ENCODE measurements at regions not wholly inside any gene's neighbourhood (a gene's known extent, or its start where the extent isn't known, plus 50 kb on each side); places are given as distances from the start of the nearest gene placed in this dataset.

DNA sequence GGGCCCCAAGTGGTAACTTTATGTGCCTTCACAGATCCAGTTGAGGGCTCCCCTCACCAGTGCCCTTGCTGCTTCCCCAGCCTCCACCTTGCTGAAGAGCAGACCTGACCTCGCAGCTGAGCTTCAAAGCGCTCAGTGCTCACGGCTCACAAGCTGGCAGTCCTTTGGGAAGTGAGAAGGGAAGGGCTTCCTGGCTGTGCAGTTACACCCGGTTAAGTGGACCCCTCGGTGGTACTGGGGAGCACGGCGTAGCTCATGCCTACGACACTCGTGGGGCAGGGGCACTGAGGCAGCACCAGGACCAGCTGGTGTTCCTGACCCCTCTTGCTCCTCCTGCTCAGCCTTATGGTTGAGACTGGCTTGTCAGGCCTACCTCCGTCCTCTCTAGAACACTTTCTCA, 629.0 kb upstream of the TBL1XR1 start:
- no peak for DNase-seq (ENCODE audit: low read depth)
- TF ChIP-seq, protein P1, sequence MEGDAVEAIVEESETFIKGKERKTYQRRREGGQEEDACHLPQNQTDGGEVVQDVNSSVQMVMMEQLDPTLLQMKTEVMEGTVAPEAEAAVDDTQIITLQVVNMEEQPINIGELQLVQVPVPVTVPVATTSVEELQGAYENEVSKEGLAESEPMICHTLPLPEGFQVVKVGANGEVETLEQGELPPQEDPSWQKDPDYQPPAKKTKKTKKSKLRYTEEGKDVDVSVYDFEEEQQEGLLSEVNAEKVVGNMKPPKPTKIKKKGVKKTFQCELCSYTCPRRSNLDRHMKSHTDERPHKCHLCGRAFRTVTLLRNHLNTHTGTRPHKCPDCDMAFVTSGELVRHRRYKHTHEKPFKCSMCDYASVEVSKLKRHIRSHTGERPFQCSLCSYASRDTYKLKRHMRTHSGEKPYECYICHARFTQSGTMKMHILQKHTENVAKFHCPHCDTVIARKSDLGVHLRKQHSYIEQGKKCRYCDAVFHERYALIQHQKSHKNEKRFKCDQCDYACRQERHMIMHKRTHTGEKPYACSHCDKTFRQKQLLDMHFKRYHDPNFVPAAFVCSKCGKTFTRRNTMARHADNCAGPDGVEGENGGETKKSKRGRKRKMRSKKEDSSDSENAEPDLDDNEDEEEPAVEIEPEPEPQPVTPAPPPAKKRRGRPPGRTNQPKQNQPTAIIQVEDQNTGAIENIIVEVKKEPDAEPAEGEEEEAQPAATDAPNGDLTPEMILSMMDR (IDR thresholded peaks at IDR 0.05; ENCODE audit: low read depth, low read length, missing control alignments), result no peak
- no peak overlapping the region for H3K4me3 ChIP-seq (ENCODE audit: low read depth, low read length)

DNA sequence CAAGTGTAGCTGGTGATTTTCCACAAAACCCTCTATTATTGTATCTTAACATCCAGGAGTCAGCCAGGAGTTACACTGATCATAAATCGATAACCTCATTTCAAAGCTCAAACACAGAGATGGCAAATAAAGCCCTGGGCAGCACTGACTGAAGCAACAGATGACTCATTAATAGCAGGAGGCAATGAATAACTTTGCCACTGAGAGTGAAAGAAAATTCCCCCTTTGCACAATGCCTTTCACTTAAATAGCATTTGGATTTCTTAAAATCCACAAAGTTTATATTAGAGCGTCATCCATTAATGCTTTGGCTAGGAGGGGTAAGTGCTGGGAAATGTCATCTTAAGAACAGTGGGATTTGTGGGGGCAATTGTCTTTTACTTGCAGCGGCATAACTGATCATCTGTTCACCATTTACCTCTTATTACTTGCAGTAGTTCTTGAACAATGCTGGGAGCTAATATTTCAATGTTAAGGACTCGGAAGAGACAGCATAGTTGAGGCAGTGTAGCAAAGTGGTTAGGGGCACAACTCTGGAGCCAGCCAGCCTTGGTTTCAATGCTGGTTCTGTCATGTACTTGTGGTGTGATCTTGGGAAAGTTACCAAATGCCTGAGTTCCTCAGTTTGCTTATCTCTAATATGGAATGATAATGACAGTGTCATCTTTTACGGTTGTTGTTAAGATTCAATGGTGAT, 630.4 kb upstream of the TBL1XR1 start:
- H3K4me3 ChIP-seq (ENCODE audit: low read depth, low read length), result no peak overlapping the region
- no peak for DNase-seq (ENCODE audit: low read depth)
- TF ChIP-seq, protein P1 (IDR thresholded peaks at IDR 0.05; ENCODE audit: low read depth, low read length, missing control alignments), result no peak

DNA sequence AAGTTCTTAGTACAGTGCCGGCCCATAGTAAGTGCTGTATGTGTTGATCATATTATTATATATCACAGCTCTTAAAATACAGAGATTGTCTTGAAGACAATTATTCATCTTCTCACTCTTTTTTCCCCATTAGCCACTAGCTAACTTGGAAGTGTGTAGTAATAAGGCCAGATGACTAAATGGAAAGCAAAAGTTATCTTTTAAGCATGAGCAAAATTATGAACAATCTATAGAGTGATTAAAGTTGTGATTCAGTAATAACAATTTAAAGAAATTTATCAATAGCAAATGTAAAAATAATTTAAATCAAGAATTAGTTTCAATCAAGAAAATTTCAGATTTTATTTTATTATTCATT, 630.9 kb upstream of the TBL1XR1 start:
- TF ChIP-seq, protein P1 (IDR thresholded peaks at IDR 0.05; ENCODE audit: low read depth, low read length, missing control alignments), result no peak
- no peak for DNase-seq (ENCODE audit: low read depth)
- no peak overlapping the region for H3K4me3 ChIP-seq (ENCODE audit: low read depth, low read length)

DNA sequence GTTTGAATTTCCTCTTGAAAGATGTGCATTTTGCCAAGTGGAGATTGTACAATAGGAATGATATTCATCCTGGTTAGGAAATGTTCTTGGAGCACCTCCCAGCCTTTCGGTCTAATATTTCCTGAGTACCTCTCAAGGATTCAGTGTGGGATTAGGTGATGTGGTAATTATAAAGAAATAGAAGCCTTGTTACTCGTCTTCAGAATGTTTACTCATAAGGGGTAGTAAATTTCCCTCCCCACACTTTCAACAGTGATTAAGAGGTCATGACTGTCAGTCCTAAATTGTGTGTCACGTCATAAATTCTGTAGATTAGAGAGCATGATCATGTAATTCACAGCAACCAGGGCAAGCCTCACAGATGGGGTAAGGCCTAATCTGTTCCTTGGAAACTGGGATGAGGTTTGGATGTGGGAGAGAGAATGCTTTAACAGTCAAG, 633.1 kb upstream of the TBL1XR1 start:
- H3K4me3 ChIP-seq (ENCODE audit: low read depth, low read length), result no peak overlapping the region
- TF ChIP-seq, protein P1 (IDR thresholded peaks at IDR 0.05; ENCODE audit: low read depth, low read length, missing control alignments), result no peak
- no peak for DNase-seq (ENCODE audit: low read depth)

DNA sequence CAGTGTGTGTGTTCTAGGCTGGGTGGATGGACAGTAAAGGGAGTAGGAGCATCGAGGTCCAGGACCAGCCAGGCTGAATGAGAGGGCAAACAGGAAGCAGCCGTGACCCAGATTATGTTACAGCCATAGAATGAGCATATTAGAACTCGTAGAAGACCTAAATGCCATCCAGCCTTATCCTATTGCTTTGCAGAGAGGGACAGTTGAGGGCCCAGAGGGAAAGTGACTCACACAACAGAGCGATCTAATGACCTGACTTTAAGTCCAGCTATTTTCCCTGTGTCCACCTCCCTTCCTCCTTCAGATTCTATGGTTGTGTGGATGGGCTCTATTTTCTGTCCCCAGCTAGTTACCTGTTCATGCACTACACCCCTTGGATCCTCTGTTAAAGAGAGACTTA, 634.1 kb upstream of the TBL1XR1 start:
- no peak for DNase-seq (ENCODE audit: low read depth)
- H3K4me3 ChIP-seq (ENCODE audit: low read depth, low read length), result no peak overlapping the region
- TF ChIP-seq, protein P1 (IDR thresholded peaks at IDR 0.05; ENCODE audit: low read depth, low read length, missing control alignments), result no peak

DNA sequence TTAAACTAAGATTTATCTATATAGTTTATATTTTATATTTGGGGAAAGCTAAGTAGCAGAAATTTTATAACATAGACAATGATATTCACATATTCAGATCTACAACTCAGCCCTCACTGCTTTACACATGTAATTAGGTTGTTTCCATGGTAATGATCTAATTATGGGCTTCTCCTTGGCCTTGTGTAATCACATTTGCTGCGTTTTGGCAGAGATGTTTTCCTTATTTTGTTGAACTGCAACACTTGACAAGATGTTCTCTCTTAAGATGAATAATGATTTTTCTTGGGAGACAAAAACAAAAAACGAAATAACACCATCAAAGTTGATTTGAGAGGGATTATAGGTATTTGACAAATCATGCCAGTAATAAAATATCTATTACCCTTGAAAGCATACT, 635.6 kb upstream of the TBL1XR1 start:
- TF ChIP-seq, protein P1 (IDR thresholded peaks at IDR 0.05; ENCODE audit: low read depth, low read length, missing control alignments), result no peak

DNA sequence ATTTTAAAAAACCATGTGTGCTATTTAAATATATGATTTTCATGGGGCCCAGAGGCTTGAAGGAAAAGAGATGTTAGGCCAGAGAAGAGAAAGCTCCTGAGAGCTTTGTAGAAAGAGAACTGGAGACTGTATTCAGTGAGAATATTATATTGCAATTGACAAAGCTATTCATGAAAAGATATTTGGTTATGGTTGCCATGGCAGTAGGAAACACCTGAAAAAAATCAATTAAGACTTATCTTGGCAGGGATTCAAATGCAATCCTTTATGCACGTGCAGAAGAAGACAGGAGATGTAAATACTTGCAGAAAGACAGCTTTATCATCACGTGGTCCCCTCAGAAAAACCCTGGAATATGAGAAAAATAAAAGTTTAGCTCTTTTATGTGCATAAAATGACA, 636.0 kb upstream of the TBL1XR1 start:
- TF ChIP-seq, protein P1 (IDR thresholded peaks at IDR 0.05; ENCODE audit: low read depth, low read length, missing control alignments), result no peak
- no peak overlapping the region for H3K4me3 ChIP-seq (ENCODE audit: low read depth, low read length)
- no peak for DNase-seq (ENCODE audit: low read depth)

More for the DNA sequence above, 635.6 kb upstream of the TBL1XR1 start:
- H3K4me3 ChIP-seq (ENCODE audit: low read depth, low read length), result no peak overlapping the region
- no peak for DNase-seq (ENCODE audit: low read depth)

Measured in GM12864 (cell line).